ENCODE measurements at regions not wholly inside any gene's neighbourhood (a gene's known extent, or its start where the extent isn't known, plus 50 kb on each side); places are given as distances from the start of the nearest gene placed in this dataset.
A peak's percentile ranks its signal among the peaks of the same experiment; 100 is the strongest.

DNA sequence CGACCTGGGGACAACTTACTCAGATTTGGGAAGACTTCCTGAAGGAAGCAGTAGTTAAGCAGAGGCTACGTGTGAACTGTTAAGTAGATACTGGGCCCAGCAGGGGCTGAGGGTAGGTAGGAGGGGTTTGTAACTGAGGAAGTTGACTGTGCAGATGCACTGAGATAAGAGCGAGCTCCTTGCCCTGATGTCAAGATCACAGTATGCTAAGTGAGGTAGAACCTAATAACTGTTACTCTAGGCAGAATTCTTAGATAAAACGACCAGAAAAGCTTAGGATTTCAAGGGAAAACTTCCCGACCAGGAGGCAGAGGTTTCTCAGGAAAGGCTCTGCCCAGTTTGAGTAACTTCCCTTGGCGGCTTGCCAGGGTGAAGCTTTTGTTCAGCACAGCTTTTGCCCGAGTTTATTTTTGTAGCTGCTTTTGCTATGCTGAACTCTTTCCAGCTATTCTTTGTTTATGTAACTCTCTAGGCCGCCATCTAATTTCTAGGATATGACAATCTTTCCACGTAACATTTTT is 632.1 kb downstream of the DIAPH3 start (continued):
- TF ChIP-seq, protein P1, sequence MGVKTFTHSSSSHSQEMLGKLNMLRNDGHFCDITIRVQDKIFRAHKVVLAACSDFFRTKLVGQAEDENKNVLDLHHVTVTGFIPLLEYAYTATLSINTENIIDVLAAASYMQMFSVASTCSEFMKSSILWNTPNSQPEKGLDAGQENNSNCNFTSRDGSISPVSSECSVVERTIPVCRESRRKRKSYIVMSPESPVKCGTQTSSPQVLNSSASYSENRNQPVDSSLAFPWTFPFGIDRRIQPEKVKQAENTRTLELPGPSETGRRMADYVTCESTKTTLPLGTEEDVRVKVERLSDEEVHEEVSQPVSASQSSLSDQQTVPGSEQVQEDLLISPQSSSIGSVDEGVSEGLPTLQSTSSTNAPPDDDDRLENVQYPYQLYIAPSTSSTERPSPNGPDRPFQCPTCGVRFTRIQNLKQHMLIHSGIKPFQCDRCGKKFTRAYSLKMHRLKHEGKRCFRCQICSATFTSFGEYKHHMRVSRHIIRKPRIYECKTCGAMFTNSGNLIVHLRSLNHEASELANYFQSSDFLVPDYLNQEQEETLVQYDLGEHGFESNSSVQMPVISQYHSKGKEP (tag by site-specific recombination; IDR thresholded peaks at IDR 0.05), result peak; percentile 39; the same call in 1 of the 2 replicates

GRCh38 chr13:59532405-59532804 is 631.3 kb downstream of the DIAPH3 start:
- no peaks in the 10 kb centered on the region for H3K36me3 ChIP-seq (ENCODE audit: control insufficient read depth in 2 of 2, insufficient read depth in 1 of 2, low read length in 2 of 2)
- POLR2A ChIA-PET, result no interaction called here
- no peaks in the 10 kb centered on the region for H3K9me3 ChIP-seq (ENCODE audit: control insufficient read depth, insufficient read depth, low read depth, low read length)
- TF ChIP-seq, protein P2, sequence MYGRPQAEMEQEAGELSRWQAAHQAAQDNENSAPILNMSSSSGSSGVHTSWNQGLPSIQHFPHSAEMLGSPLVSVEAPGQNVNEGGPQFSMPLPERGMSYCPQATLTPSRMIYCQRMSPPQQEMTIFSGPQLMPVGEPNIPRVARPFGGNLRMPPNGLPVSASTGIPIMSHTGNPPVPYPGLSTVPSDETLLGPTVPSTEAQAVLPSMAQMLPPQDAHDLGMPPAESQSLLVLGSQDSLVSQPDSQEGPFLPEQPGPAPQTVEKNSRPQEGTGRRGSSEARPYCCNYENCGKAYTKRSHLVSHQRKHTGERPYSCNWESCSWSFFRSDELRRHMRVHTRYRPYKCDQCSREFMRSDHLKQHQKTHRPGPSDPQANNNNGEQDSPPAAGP (tag by site-specific recombination; IDR thresholded peaks at IDR 0.05), result no peak
- TF ChIP-seq ZNF776 (tag by site-specific recombination; IDR thresholded peaks at IDR 0.05; ENCODE audit: borderline replicate concordance) (no peak), PRDM1 (tag by site-specific recombination; IDR thresholded peaks at IDR 0.05) (no peak), ZBTB49 (tag by site-specific recombination; IDR thresholded peaks at IDR 0.05; ENCODE audit: low read depth) (no peak), ZNF791 (tag by site-specific recombination; IDR thresholded peaks at IDR 0.05) (no peak), ZNF677 (tag by site-specific recombination; IDR thresholded peaks at IDR 0.05) (no peak)
- TF ChIP-seq, protein P3, sequence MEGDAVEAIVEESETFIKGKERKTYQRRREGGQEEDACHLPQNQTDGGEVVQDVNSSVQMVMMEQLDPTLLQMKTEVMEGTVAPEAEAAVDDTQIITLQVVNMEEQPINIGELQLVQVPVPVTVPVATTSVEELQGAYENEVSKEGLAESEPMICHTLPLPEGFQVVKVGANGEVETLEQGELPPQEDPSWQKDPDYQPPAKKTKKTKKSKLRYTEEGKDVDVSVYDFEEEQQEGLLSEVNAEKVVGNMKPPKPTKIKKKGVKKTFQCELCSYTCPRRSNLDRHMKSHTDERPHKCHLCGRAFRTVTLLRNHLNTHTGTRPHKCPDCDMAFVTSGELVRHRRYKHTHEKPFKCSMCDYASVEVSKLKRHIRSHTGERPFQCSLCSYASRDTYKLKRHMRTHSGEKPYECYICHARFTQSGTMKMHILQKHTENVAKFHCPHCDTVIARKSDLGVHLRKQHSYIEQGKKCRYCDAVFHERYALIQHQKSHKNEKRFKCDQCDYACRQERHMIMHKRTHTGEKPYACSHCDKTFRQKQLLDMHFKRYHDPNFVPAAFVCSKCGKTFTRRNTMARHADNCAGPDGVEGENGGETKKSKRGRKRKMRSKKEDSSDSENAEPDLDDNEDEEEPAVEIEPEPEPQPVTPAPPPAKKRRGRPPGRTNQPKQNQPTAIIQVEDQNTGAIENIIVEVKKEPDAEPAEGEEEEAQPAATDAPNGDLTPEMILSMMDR (tag by site-specific recombination; IDR thresholded peaks at IDR 0.05), result no peak
- CTCF ChIA-PET, result no interaction called here
- H3K4me3 ChIP-seq (ENCODE audit: low read depth, low read length), result no peak overlapping the region
- peaks cover 3% of the 10 kb centered on the region for H3K4me1 ChIP-seq (ENCODE audit: control insufficient read depth, insufficient read depth, low read length)
- H3K27ac ChIP-seq (ENCODE audit: extremely low read depth, low read depth, low read length), result no peak overlapping the region

DNA sequence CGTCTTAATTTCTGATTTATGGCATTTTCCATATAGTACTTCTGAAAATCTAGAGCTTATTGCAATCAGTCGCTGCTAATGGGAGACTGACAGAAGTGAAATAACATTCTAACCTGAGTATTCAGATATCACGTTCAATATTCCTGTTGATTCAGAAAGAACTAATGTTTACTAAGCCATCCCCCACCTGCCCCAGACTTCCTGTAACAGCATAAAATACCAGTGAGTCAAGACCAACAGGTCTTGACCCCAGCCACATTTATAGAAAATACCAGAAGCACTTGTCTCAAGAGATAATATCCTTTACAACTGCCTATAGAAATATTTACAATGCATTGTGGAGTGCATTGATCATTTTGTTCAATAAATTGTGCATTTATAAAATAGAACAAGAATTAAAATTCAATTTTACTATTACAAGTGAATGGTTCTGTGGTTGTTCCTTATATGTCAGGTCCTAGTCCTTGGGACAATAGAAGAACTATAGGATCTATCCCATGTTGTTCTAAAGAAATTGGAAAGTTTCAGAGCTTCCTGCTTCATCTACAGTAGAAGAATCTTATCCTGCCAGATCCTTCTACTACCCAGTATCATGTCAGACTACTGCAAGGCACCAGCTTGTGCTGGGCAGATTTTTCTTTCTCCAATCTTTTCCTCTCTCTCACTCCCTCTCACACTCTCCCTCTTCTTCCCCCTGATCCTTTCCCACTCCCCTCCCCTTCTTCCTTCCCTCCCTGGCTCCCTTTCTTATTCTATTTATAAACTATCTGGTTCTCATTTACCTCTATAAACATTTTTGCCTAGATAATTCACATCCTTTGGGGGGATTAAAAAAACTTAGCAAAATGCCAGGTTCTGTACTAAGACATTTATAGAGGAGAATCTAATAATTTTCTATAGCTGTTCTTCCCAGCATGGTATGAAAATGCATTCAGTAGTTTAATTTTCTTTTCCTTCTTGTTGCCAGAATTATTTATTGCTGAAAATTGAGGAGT is 629.9 kb downstream of the DIAPH3 start:
- TF ChIP-seq ZBTB6 (tag by site-specific recombination; IDR thresholded peaks at IDR 0.05) (no peak), ZNF830 (tag by site-specific recombination; IDR thresholded peaks at IDR 0.05; ENCODE audit: low read depth) (no peak), ZFP41 (tag by site-specific recombination; IDR thresholded peaks at IDR 0.05; ENCODE audit: borderline replicate concordance) (no peak), ZNF623 (tag by site-specific recombination; IDR thresholded peaks at IDR 0.05) (no peak)
- TF ChIP-seq, protein P4, sequence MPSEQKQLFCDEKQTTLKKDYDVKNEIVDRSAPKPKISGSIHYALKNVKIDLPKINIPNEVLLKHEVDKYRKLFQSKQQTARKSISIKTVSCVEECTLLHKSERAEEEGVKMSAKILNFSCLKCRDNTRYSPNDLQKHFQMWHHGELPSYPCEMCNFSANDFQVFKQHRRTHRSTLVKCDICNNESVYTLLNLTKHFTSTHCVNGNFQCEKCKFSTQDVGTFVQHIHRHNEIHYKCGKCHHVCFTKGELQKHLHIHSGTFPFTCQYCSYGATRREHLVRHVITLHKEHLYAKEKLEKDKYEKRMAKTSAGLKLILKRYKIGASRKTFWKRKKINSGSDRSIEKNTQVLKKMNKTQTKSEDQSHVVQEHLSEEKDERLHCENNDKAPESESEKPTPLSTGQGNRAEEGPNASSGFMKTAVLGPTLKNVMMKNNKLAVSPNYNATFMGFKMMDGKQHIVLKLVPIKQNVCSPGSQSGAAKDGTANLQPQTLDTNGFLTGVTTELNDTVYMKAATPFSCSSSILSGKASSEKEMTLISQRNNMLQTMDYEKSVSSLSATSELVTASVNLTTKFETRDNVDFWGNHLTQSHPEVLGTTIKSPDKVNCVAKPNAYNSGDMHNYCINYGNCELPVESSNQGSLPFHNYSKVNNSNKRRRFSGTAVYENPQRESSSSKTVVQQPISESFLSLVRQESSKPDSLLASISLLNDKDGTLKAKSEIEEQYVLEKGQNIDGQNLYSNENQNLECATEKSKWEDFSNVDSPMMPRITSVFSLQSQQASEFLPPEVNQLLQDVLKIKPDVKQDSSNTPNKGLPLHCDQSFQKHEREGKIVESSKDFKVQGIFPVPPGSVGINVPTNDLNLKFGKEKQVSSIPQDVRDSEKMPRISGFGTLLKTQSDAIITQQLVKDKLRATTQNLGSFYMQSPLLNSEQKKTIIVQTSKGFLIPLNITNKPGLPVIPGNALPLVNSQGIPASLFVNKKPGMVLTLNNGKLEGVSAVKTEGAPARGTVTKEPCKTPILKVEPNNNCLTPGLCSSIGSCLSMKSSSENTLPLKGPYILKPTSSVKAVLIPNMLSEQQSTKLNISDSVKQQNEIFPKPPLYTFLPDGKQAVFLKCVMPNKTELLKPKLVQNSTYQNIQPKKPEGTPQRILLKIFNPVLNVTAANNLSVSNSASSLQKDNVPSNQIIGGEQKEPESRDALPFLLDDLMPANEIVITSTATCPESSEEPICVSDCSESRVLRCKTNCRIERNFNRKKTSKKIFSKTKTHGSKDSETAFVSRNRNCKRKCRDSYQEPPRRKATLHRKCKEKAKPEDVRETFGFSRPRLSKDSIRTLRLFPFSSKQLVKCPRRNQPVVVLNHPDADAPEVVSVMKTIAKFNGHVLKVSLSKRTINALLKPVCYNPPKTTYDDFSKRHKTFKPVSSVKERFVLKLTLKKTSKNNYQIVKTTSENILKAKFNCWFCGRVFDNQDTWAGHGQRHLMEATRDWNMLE (tag by site-specific recombination; conservative IDR thresholded peaks at IDR 0.05; ENCODE audit: low read depth), result no peak
- POLR2A ChIA-PET, result interaction anchor here (0.7 kb wide), 1 partner anchor 442 kb away, joined by 8 read pairs; no protein-coding TSS in a partner anchor
- H3K4me1 ChIP-seq (ENCODE audit: control insufficient read depth, insufficient read depth, low read length), result peaks cover 3% of the 10 kb centered on the region
- CTCF ChIA-PET, result no interaction called here
- H3K9me3 ChIP-seq (ENCODE audit: control insufficient read depth, insufficient read depth, low read depth, low read length), result no peaks in the 10 kb centered on the region
- H3K27ac ChIP-seq (ENCODE audit: extremely low read depth, low read depth, low read length), result no peak overlapping the region
- no peak overlapping the region for H3K4me3 ChIP-seq (ENCODE audit: low read depth, low read length)
- H3K36me3 ChIP-seq (ENCODE audit: control insufficient read depth in 2 of 2, insufficient read depth in 1 of 2, low read length in 2 of 2), result no peaks in the 10 kb centered on the region

Measured in HEK293 (cell line).